Erythroblast (primary cell): ENCODE measurements at regions not wholly inside any gene's neighbourhood (a gene's known extent, or its start where the extent isn't known, plus 50 kb on each side); places are given as distances from the start of the nearest gene placed in this dataset.

Experiments
- GATA1 ChIP-seq: IDR thresholded peaks from 2 replicates; pipeline ENCODE4 v1.6.1; 2011; ENCODE audit warnings: low read depth, mild to moderate bottlenecking, control low read depth, low read length, moderate library complexity
- POLR2A ChIP-seq: IDR thresholded peaks from 2 replicates; pipeline ENCODE4 v1.6.1; 2011; ENCODE audit warnings: mild to moderate bottlenecking, low read length

DNA sequence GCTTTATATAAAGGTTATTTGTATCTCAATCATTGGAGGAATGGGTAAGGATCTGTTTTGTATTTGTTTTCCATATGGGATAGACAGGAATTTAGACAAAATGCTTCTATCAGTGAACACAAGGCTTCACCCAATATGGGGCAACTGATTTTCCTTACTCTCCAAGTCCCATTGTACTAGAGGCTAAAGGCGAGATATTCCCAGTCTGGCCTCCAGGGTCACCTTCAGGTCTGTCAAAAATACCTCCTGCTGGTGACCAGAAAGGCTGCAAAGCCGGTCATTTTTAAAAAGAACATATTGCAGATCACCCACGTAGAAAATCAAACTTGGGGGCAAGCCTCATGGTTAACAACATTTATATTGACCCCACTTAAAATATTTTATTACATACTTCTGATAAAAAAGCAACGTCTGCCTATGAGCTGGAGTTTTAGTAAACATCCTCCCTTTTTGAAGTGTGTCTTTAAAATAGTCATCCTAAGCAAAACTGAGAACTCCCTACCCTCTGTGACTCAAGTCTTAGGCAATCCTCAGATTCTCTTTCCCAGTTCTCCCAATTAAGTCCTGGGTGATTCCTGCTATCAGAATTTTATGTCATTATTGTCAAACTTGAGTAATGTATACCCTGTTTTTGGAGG, 276.6 kb downstream of the MREG start:
- TF ChIP-seq POLR2A (no peak), GATA1 (no peak)
